HepG2 (cell line): ENCODE measurements at regions not wholly inside any gene's neighbourhood (a gene's known extent, or its start where the extent isn't known, plus 50 kb on each side); places are given as distances from the start of the nearest gene placed in this dataset.

Experiments used
- ATAC-seq: fragments of 200-7000 bp; cut with Tn5 transposase; 3 replicates; pipeline ENCODE4 v1.9.1; 2020; ENCODE audit warnings: mild to moderate bottlenecking, moderate library complexity
- BruUV-seq: library from RNA; stranded (reverse); fragments of 400-500 nt; replicated peaks from 2 replicates; lab custom pipeline; 2021; lab: Mats Ljungman, UMichigan
- CTCF ChIA-PET: fragments of 300-600 bp; formaldehyde crosslinking; extraction: SDS; loops from one replicate; lab custom pipeline; 2021; ENCODE audit warnings: low total read pairs, inconsistent platforms, low intra/inter-chr PET ratio; lab: Yijun Ruan, JAX
- POLR2A ChIA-PET: fragments of 350-600 bp; sonication (Branson Sonifier 250); formaldehyde crosslinking; loops from one replicate; lab custom pipeline; 2020; ENCODE audit warnings: antibody characterized with exemption, inconsistent platforms; lab: Yijun Ruan, JAX
- DNase-seq: peaks from one replicate; pipeline ENCODE4 v3.0.0-alpha.2; 2015; ENCODE audit warnings: low spot score
- FAIRE-seq: peaks from 3 replicates; lab custom pipeline; 2011; peaks lifted over from hg19 to GRCh38; lab: Jason Lieb, UNC
- H2AFZ ChIP-seq: one replicate; pipeline ENCODE4 v1.6.1; 2011; ENCODE audit warnings: low read length, inconsistent platforms
- H3K27ac ChIP-seq: fragments of 300-600 bp; 3 replicates; pipeline ENCODE4 v1.8.0; 2011; ENCODE audit warnings: mixed run types, mild to moderate bottlenecking, mixed read lengths, low read length, inconsistent platforms; ENCODE audit not compliant: insufficient read depth; ENCODE audit errors: extremely low read length
- H3K27me3 ChIP-seq, 2 experiments: fragments of 200-600 bp in 1 of 2; 2 replicates in 1 of 2; 3 replicates in 1 of 2; pipeline versions ENCODE4 v1.6.0 to v1.8.0; 2011; ENCODE audit warnings: low read length in 2 of 2, mild to moderate bottlenecking in 2 of 2, moderate library complexity in 2 of 2, inconsistent platforms in 1 of 2; ENCODE audit not compliant: insufficient read depth in 2 of 2, control insufficient read depth in 1 of 2
- H3K36me3 ChIP-seq, 2 experiments: fragments of 200-600 bp in 1 of 2; replicated peaks in 1 of 2; 2 replicates in 1 of 2; 3 replicates in 1 of 2; pipeline versions ENCODE4 v1.5.1 to v1.8.0; 2011; ENCODE audit warnings: low read length in 2 of 2, inconsistent platforms in 1 of 2; ENCODE audit not compliant: insufficient read depth in 2 of 2, control insufficient read depth in 1 of 2
- H3K4me1 ChIP-seq: 2 replicates; pipeline ENCODE4 v1.5.1; 2012; ENCODE audit warnings: low read length, inconsistent platforms; ENCODE audit not compliant: insufficient read depth
- H3K4me2 ChIP-seq: 2 replicates; pipeline ENCODE4 v1.6.0; 2011; ENCODE audit warnings: low read depth, low read length, inconsistent platforms
- H3K4me3 ChIP-seq, 3 experiments: fragments of 200-600 bp in 1 of 3; sonication (generic), shearing (Covaris generic) in 1 of 3; replicated peaks in 1 of 3; 2 replicates each; pipeline ENCODE4 v1.5.1; 2011 to 2016; ENCODE audit warnings: low read length in 3 of 3, inconsistent platforms in 2 of 3, low read depth in 2 of 3, mild to moderate bottlenecking in 2 of 3, control low read depth in 1 of 3, mixed read lengths in 1 of 3; ENCODE audit not compliant: insufficient read depth in 1 of 3
- H3K79me2 ChIP-seq: one replicate; pipeline ENCODE4 v1.6.1; 2011; ENCODE audit warnings: low read length, inconsistent platforms; ENCODE audit not compliant: insufficient read depth
- H3K9ac ChIP-seq: 2 replicates; pipeline ENCODE4 v1.6.0; 2011; ENCODE audit warnings: mild to moderate bottlenecking, low read depth, low read length, inconsistent platforms; ENCODE audit not compliant: insufficient read depth
- H3K9me3 ChIP-seq: 2 replicates; pipeline ENCODE4 v1.5.1; 2012; ENCODE audit warnings: mild to moderate bottlenecking, low read length
- H4K20me1 ChIP-seq: 2 replicates; pipeline ENCODE4 v1.6.0; 2011; ENCODE audit warnings: inconsistent platforms, mild to moderate bottlenecking, low read length, moderate library complexity; ENCODE audit not compliant: insufficient read depth
- ARID3A ChIP-seq: IDR thresholded peaks from 2 replicates; pipeline ENCODE4 v1.6.1; 2012; ENCODE audit warnings: low read depth, low read length, improper control_type of control experiment
- BRD4 ChIP-seq: sonication (generic); formaldehyde crosslinking; IDR thresholded peaks from 2 replicates; pipeline ENCODE4 v1.4.0; 2020; ENCODE audit warnings: missing genetic modification reagents
- MIER3 ChIP-seq: IDR thresholded peaks from 2 replicates; pipeline ENCODE4 v1.6.1; 2016; ENCODE audit warnings: missing compliant biosample characterization, borderline replicate concordance
- RARG ChIP-seq: sonication (generic); formaldehyde crosslinking; IDR thresholded peaks from 2 replicates; pipeline ENCODE4 v1.4.0; 2020; ENCODE audit warnings: low read depth, mild to moderate bottlenecking, missing genetic modification reagents
- STAT5B ChIP-seq: sonication (generic); formaldehyde crosslinking; IDR thresholded peaks from 2 replicates; pipeline ENCODE4 v1.4.0; 2020; ENCODE audit warnings: missing genetic modification reagents
- TCF12 ChIP-seq, 2 experiments: fragments of 450-650 bp in 1 of 2; sonication (generic) in 1 of 2; formaldehyde crosslinking in 1 of 2; IDR thresholded peaks; 2 replicates each; pipeline versions ENCODE4 v1.6.1 to v1.8.0; 2017 to 2022; ENCODE audit warnings: antibody characterized with exemption in 1 of 2, mild to moderate bottlenecking in 1 of 2, missing genetic modification reagents in 1 of 2, moderate library complexity in 1 of 2
- ZFY ChIP-seq: sonication (generic); formaldehyde crosslinking; IDR thresholded peaks from 2 replicates; pipeline ENCODE4 v1.4.0; 2020; ENCODE audit warnings: missing genetic modification reagents
- ZNF354B ChIP-seq: sonication (generic); formaldehyde crosslinking; IDR thresholded peaks from 2 replicates; pipeline ENCODE4 v1.8.0; 2022; ENCODE audit warnings: mild to moderate bottlenecking, missing genetic modification reagents
- ZNF382 ChIP-seq: sonication (generic); formaldehyde crosslinking; IDR thresholded peaks from 2 replicates; pipeline ENCODE4 v1.5.0; 2020; ENCODE audit warnings: missing genetic modification reagents, mild to moderate bottlenecking, borderline replicate concordance
- ZNF547 ChIP-seq: sonication (generic); formaldehyde crosslinking; IDR thresholded peaks from 2 replicates; pipeline ENCODE4 v1.5.1; 2020; ENCODE audit warnings: mild to moderate bottlenecking, missing genetic modification reagents
- ZNF598 ChIP-seq: sonication (generic); formaldehyde crosslinking; IDR thresholded peaks from 2 replicates; pipeline ENCODE4 v1.5.1; 2020; ENCODE audit warnings: mild to moderate bottlenecking, missing genetic modification reagents, borderline replicate concordance
- ZNF607 ChIP-seq: sonication (generic); formaldehyde crosslinking; IDR thresholded peaks from 2 replicates; pipeline ENCODE4 v1.5.1; 2020; ENCODE audit warnings: missing genetic modification reagents, mild to moderate bottlenecking, borderline replicate concordance
- ZNF619 ChIP-seq: sonication (generic); formaldehyde crosslinking; IDR thresholded peaks from 2 replicates; pipeline ENCODE4 v1.4.0; 2020; ENCODE audit warnings: mild to moderate bottlenecking, missing genetic modification reagents
- ZNF761 ChIP-seq: sonication (generic); formaldehyde crosslinking; conservative IDR thresholded peaks from 2 replicates; pipeline ENCODE4 v1.4.0; 2020; ENCODE audit warnings: mild to moderate bottlenecking, missing genetic modification reagents
- WGBS: methylation state at CpG from one replicate; pipeline ENCODE4 v1.1.6; 2017; ENCODE audit warnings: low lambda C conversion rate; 5-methylcytosine and 5-hydroxymethylcytosine counted together
- in situ Hi-C: cut with HindIII; loops from 2 replicates; pipeline ENCODE4 v1.10.0; 2017; ENCODE audit warnings: low pct_unique_long_range_greater_than_20kb; ENCODE audit not compliant: extremely low pct_ligation_motif_present
- intact Hi-C: fragments of 100-400 bp; cut with micrococcal nuclease; formaldehyde crosslinking; loops from one replicate; pipeline ENCODE4 v1.10.0; 2022; ENCODE audit not compliant: unreplicated experiment
- TF ChIP-seq, protein P1 (sequence below): sonication (generic); formaldehyde crosslinking; IDR thresholded peaks from 2 replicates; pipeline ENCODE4 v1.4.0; 2020; ENCODE audit warnings: mild to moderate bottlenecking, missing genetic modification reagents
- TF ChIP-seq, protein P2 (sequence below): sonication (generic); formaldehyde crosslinking; IDR thresholded peaks from 2 replicates; pipeline ENCODE4 v1.5.0; 2020; ENCODE audit warnings: missing genetic modification reagents, mild to moderate bottlenecking, borderline replicate concordance

- no peaks in the 10 kb centered on the region for H3K27me3 ChIP-seq
- H3K9ac ChIP-seq, result no peak overlapping the region
- H3K27ac ChIP-seq, result no peak overlapping the region
- POLR2A ChIA-PET, result no interaction called here
- CTCF ChIA-PET, result no interaction called here
- no peaks in the 10 kb centered on the region for H3K9me3 ChIP-seq
- H3K4me1 ChIP-seq, result peaks cover 8% of the 10 kb centered on the region; the same call in 1 of the 2 replicates
- no TSS peak for BruUV-seq
- FAIRE-seq (no peak), ATAC-seq (no peak), DNase-seq (no peak)
- H3K79me2 ChIP-seq, result no peaks in the 10 kb centered on the region
- no peak overlapping the region for H3K4me3 ChIP-seq
- TF ChIP-seq, protein P1, sequence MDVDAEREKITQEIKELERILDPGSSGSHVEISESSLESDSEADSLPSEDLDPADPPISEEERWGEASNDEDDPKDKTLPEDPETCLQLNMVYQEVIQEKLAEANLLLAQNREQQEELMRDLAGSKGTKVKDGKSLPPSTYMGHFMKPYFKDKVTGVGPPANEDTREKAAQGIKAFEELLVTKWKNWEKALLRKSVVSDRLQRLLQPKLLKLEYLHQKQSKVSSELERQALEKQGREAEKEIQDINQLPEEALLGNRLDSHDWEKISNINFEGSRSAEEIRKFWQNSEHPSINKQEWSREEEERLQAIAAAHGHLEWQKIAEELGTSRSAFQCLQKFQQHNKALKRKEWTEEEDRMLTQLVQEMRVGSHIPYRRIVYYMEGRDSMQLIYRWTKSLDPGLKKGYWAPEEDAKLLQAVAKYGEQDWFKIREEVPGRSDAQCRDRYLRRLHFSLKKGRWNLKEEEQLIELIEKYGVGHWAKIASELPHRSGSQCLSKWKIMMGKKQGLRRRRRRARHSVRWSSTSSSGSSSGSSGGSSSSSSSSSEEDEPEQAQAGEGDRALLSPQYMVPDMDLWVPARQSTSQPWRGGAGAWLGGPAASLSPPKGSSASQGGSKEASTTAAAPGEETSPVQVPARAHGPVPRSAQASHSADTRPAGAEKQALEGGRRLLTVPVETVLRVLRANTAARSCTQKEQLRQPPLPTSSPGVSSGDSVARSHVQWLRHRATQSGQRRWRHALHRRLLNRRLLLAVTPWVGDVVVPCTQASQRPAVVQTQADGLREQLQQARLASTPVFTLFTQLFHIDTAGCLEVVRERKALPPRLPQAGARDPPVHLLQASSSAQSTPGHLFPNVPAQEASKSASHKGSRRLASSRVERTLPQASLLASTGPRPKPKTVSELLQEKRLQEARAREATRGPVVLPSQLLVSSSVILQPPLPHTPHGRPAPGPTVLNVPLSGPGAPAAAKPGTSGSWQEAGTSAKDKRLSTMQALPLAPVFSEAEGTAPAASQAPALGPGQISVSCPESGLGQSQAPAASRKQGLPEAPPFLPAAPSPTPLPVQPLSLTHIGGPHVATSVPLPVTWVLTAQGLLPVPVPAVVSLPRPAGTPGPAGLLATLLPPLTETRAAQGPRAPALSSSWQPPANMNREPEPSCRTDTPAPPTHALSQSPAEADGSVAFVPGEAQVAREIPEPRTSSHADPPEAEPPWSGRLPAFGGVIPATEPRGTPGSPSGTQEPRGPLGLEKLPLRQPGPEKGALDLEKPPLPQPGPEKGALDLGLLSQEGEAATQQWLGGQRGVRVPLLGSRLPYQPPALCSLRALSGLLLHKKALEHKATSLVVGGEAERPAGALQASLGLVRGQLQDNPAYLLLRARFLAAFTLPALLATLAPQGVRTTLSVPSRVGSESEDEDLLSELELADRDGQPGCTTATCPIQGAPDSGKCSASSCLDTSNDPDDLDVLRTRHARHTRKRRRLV (CRISPR knock-in tag), result no peak
- no peak for TF ChIP-seq STAT5B (CRISPR knock-in tag)
- TF ChIP-seq ZNF598 (CRISPR knock-in tag), result no peak
- TF ChIP-seq ZFY, result no peak
- TF ChIP-seq ZNF382 (CRISPR knock-in tag), result no peak
- TF ChIP-seq ZNF619 (CRISPR knock-in tag), result no peak
- no peak for TF ChIP-seq ARID3A
- TF ChIP-seq TCF12 (IDR thresholded peaks at IDR 0.05), result no peak
- no peak for TF ChIP-seq TCF12 (CRISPR knock-in tag; IDR thresholded peaks at IDR 0.05)
- TF ChIP-seq ZNF354B (CRISPR knock-in tag), result no peak
- TF ChIP-seq BRD4, result no peak
- no peak for TF ChIP-seq ZNF607 (CRISPR knock-in tag)
- TF ChIP-seq RARG (CRISPR knock-in tag), result no peak
- no peak for TF ChIP-seq MIER3 (CRISPR knock-in tag)
- no peak for TF ChIP-seq ZNF547 (CRISPR knock-in tag)
- TF ChIP-seq, protein P2, sequence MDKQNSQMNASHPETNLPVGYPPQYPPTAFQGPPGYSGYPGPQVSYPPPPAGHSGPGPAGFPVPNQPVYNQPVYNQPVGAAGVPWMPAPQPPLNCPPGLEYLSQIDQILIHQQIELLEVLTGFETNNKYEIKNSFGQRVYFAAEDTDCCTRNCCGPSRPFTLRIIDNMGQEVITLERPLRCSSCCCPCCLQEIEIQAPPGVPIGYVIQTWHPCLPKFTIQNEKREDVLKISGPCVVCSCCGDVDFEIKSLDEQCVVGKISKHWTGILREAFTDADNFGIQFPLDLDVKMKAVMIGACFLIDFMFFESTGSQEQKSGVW (CRISPR knock-in tag), result no peak
- TF ChIP-seq ZNF761 (CRISPR knock-in tag), result no peak
- WGBS, result 47% methylated on average over 3 of the region's 12 CpGs
- intact Hi-C loops (no loop called here), in situ Hi-C loops (no loop called here)
- H2AFZ ChIP-seq, result no peak overlapping the region
- no peaks in the 10 kb centered on the region for H3K36me3 ChIP-seq
- no peaks in the 10 kb centered on the region for H4K20me1 ChIP-seq
- no peak overlapping the region for H3K4me2 ChIP-seq
Measured at GRCh38 chr18:40583671-40584070, 1371.4 kb upstream of the PIK3C3 start.
